Endothelial cell of umbilical vein (primary cell): ENCODE measurements at regions not wholly inside any gene's neighbourhood (a gene's known extent, or its start where the extent isn't known, plus 50 kb on each side); places are given as distances from the start of the nearest gene placed in this dataset.

Source experiments
- BruUV-seq: library from RNA; stranded (reverse); fragments of 400-500 nt; replicated peaks from 2 replicates; lab custom pipeline; 2021; lab: Mats Ljungman, UMichigan
- CTCF ChIA-PET: fragments of 300-600, 350-600 bp; sonication (Branson Sonifier 250); formaldehyde crosslinking; loops from one replicate; lab custom pipeline; 2021; ENCODE audit warnings: antibody characterized with exemption, inconsistent platforms; lab: Charles Lee
- POLR2A ChIA-PET: fragments of 300-600, 350-600 bp; sonication (Branson Sonifier 250); formaldehyde crosslinking; loops from one replicate; lab custom pipeline; 2021; ENCODE audit warnings: antibody characterized with exemption, inconsistent platforms; lab: Charles Lee
- DNase-seq: peaks from one replicate; pipeline ENCODE4 v3.0.0-alpha.2; 2011; ENCODE audit warnings: low read depth, low spot score
- FAIRE-seq: peaks from 2 replicates; lab custom pipeline; 2011; peaks lifted over from hg19 to GRCh38; lab: Jason Lieb, UNC
- H2AFZ ChIP-seq: 2 replicates; pipeline ENCODE4 v1.6.0; 2012; ENCODE audit warnings: low read depth, low read length, control low read depth, inconsistent platforms
- H3K27ac ChIP-seq: 2 replicates; pipeline ENCODE4 v1.5.1; 2011; ENCODE audit warnings: low read depth, mild to moderate bottlenecking, control low read depth, low read length, moderate library complexity; ENCODE audit not compliant: insufficient read depth
- H3K27me3 ChIP-seq, 2 experiments: 2 replicates each; pipeline versions ENCODE4 v1.6.0 to v1.6.1; 2011; ENCODE audit warnings: low read length in 2 of 2, mixed read lengths in 1 of 2; ENCODE audit not compliant: control insufficient read depth in 2 of 2, insufficient read depth in 2 of 2
- H3K36me3 ChIP-seq, 2 experiments: 2 replicates in 1 of 2; 3 replicates in 1 of 2; pipeline ENCODE4 v1.5.1; 2011; ENCODE audit warnings: low read length in 2 of 2, mild to moderate bottlenecking in 1 of 2, moderate library complexity in 1 of 2; ENCODE audit not compliant: control insufficient read depth in 2 of 2, insufficient read depth in 2 of 2; ENCODE audit errors: extremely low read depth in 1 of 2
- H3K4me1 ChIP-seq: 3 replicates; pipeline ENCODE4 v1.5.1; 2011; ENCODE audit warnings: mild to moderate bottlenecking, low read length; ENCODE audit not compliant: control insufficient read depth, insufficient read depth; ENCODE audit errors: extremely low read depth
- H3K4me2 ChIP-seq: 2 replicates; pipeline ENCODE4 v1.6.1; 2011; ENCODE audit warnings: low read length, control low read depth, mixed read lengths; ENCODE audit not compliant: insufficient read depth
- H3K4me3 ChIP-seq, 3 experiments: fragments of 200-600 bp in 1 of 3; sonication (generic), shearing (Covaris generic) in 1 of 3; replicated peaks in 1 of 3; 2 replicates each; pipeline ENCODE4 v1.5.1; 2011 to 2016; ENCODE audit warnings: control low read depth in 3 of 3, low read length in 3 of 3, mild to moderate bottlenecking in 2 of 3, inconsistent platforms in 1 of 3, low read depth in 1 of 3, moderate library complexity in 1 of 3; ENCODE audit not compliant: insufficient read depth in 1 of 3
- H3K79me2 ChIP-seq: 2 replicates; pipeline ENCODE4 v1.6.0; 2012; ENCODE audit warnings: low read length, inconsistent platforms; ENCODE audit not compliant: control insufficient read depth, insufficient read depth
- H3K9ac ChIP-seq: replicated peaks from 2 replicates; pipeline ENCODE3; 2011; ENCODE audit warnings: low read length, control low read depth; ENCODE audit not compliant: insufficient read depth; ENCODE audit errors: extremely low read depth
- H3K9me1 ChIP-seq: replicated peaks from 3 replicates; pipeline ENCODE4 v1.6.0; 2011; ENCODE audit warnings: mild to moderate bottlenecking, low read length; ENCODE audit not compliant: control insufficient read depth, insufficient read depth; ENCODE audit errors: extremely low read depth
- H3K9me3 ChIP-seq: replicated peaks from 2 replicates; pipeline ENCODE4 v1.5.1; 2012; ENCODE audit warnings: low read length, inconsistent platforms; ENCODE audit not compliant: control insufficient read depth, insufficient read depth
- H4K20me1 ChIP-seq: replicated peaks from 2 replicates; pipeline ENCODE3; 2011; ENCODE audit warnings: mild to moderate bottlenecking, low read length; ENCODE audit not compliant: control insufficient read depth, insufficient read depth; ENCODE audit errors: extremely low read depth
- CTCF ChIP-seq, 2 donors: IDR thresholded peaks; 1 replicate in 1 of 2; 2 replicates in 1 of 2; pipeline ENCODE4 v1.5.1; 2011; ENCODE audit warnings: low read length in 2 of 2, mild to moderate bottlenecking in 2 of 2, moderate library complexity in 2 of 2, control low read depth in 1 of 2, inconsistent platforms in 1 of 2, low read depth in 1 of 2; ENCODE audit not compliant: insufficient read depth in 1 of 2; ENCODE audit errors: extremely low read depth in 1 of 2
- EZH2 ChIP-seq: IDR thresholded peaks from 2 replicates; pipeline ENCODE4 v1.6.1; 2012; ENCODE audit warnings: borderline replicate concordance, low read depth, mild to moderate bottlenecking, moderate library complexity, low read length, inconsistent platforms; ENCODE audit not compliant: severe bottlenecking
- FOS ChIP-seq: IDR thresholded peaks from 2 replicates; pipeline ENCODE4 v1.6.1; 2011; ENCODE audit warnings: mild to moderate bottlenecking, low read length, moderate library complexity, borderline replicate concordance; ENCODE audit not compliant: insufficient read depth
- GATA2 ChIP-seq: IDR thresholded peaks from 2 replicates; pipeline ENCODE4 v1.7.0; 2011; ENCODE audit warnings: low read depth, mild to moderate bottlenecking, moderate library complexity, mixed read lengths, low read length; ENCODE audit not compliant: insufficient read length, insufficient read depth
- JUN ChIP-seq: IDR thresholded peaks from 2 replicates; pipeline ENCODE4 v1.6.1; 2011; ENCODE audit warnings: borderline replicate concordance, low read depth; ENCODE audit not compliant: insufficient read length, insufficient read depth
- MAX ChIP-seq: IDR thresholded peaks from 2 replicates; pipeline ENCODE4 v1.6.1; 2011; ENCODE audit not compliant: insufficient read depth, insufficient read length
- MYC ChIP-seq: IDR thresholded peaks from one replicate; pipeline ENCODE4 v1.6.1; 2011; ENCODE audit warnings: mild to moderate bottlenecking, low read depth, low read length
- POLR2A ChIP-seq: IDR thresholded peaks from 2 replicates; pipeline ENCODE4 v1.6.1; 2012; ENCODE audit warnings: low read depth, mild to moderate bottlenecking, control low read depth, low read length
- POLR2AphosphoS5 ChIP-seq: IDR thresholded peaks from 2 replicates; pipeline ENCODE4 v1.6.1; 2012; ENCODE audit warnings: low read depth, mild to moderate bottlenecking, control low read depth, low read length, moderate library complexity; ENCODE audit not compliant: insufficient read depth
- dilution Hi-C: fragments of 300-500 bp; cut with MboI; formaldehyde crosslinking; loops from one replicate; pipeline ENCODE4 v1.15.0; 2019; ENCODE audit warnings: low sequenced_read_pairs; ENCODE audit not compliant: extremely low pct_ligation_motif_present
- intact Hi-C: fragments of 100-400 bp; cut with micrococcal nuclease; formaldehyde crosslinking; loops from one replicate; pipeline ENCODE4 v1.10.0; 2022

GRCh38 chr7:124255041-124255655 lies 222.3 kb upstream of the TMEM229A start:
- Histone ChIP-seq H3K4me2 (no peak overlapping the region), H3K79me2 (no peaks in the 10 kb centered on the region), H2AFZ (no peak overlapping the region), H3K9ac (no peak overlapping the region), H3K36me3 (no peaks in the 10 kb centered on the region), H3K27me3 (no peaks in the 10 kb centered on the region), H3K9me1 (no peaks in the 10 kb centered on the region), H3K9me3 (no peaks in the 10 kb centered on the region), H4K20me1 (no peaks in the 10 kb centered on the region), H3K27ac (no peak overlapping the region), H3K4me1 (no peaks in the 10 kb centered on the region), H3K4me3 (no peak overlapping the region)
- TF ChIP-seq CTCF (IDR thresholded peaks at IDR 0.05; ENCODE audit: extremely low read depth in 1 of 2, insufficient read depth in 1 of 2, low read depth in 1 of 2, low read length in 2 of 2) (no peak), FOS (no peak), MAX (no peak), GATA2 (no peak), MYC (no peak), EZH2 (no peak), POLR2A (no peak), JUN (no peak), POLR2AphosphoS5 (no peak)
- DNase-seq (no peak), FAIRE-seq (no peak)
- intact Hi-C loops = no loop called here
- ChIA-PET POLR2A (no interaction called here), CTCF (no interaction called here)
- dilution Hi-C loops = no loop called here
- no TSS peak for BruUV-seq
